HL-60 (cell line): ENCODE measurements at regions not wholly inside any gene's neighbourhood (a gene's known extent, or its start where the extent isn't known, plus 50 kb on each side); places are given as distances from the start of the nearest gene placed in this dataset.

ENCODE experiments used
- DNase-seq, 2 experiments: peaks; one replicate each; pipeline ENCODE4 v3.0.0-alpha.2; 2010 to 2020; ENCODE audit warnings: low read depth in 1 of 2, low spot score in 1 of 2
- H3K27ac ChIP-seq: fragments of 250-450 bp; sonication (Bioruptor Pico); replicated peaks from 2 replicates; pipeline ENCODE4 v1.5.1; 2020; ENCODE audit warnings: mild to moderate bottlenecking, moderate library complexity
- H3K27me3 ChIP-seq: fragments of 250-450 bp; sonication (Bioruptor Pico); 2 replicates; pipeline ENCODE4 v1.5.1; 2021; ENCODE audit warnings: mild to moderate bottlenecking, moderate library complexity; ENCODE audit not compliant: insufficient read depth, poor library complexity, severe bottlenecking
- H3K4me3 ChIP-seq: replicated peaks from 2 replicates; pipeline ENCODE4 v1.5.1; 2011; ENCODE audit warnings: mild to moderate bottlenecking, control low read depth, low read length; ENCODE audit not compliant: insufficient read depth
- GABPA ChIP-seq: IDR thresholded peaks from 2 replicates; pipeline ENCODE4 v1.6.1; 2012; ENCODE audit warnings: low read depth
- POLR2AphosphoS5 ChIP-seq: IDR thresholded peaks from 2 replicates; pipeline ENCODE4 v1.6.1; 2012; ENCODE audit warnings: low read depth
- SPI1 ChIP-seq: IDR thresholded peaks from 2 replicates; pipeline ENCODE4 v1.6.1; 2012; ENCODE audit warnings: low read depth, mild to moderate bottlenecking, borderline replicate concordance
- TF ChIP-seq, protein P1 (sequence below): IDR thresholded peaks from 2 replicates; pipeline ENCODE4 v1.6.1; 2012; ENCODE audit warnings: low read depth; ENCODE audit not compliant: insufficient replicate concordance
- TF ChIP-seq, protein P2 (sequence below): IDR thresholded peaks from one replicate; pipeline ENCODE4 v1.5.1; 2011; ENCODE audit warnings: low read length, control low read depth, inconsistent platforms; ENCODE audit not compliant: insufficient read depth

DNA sequence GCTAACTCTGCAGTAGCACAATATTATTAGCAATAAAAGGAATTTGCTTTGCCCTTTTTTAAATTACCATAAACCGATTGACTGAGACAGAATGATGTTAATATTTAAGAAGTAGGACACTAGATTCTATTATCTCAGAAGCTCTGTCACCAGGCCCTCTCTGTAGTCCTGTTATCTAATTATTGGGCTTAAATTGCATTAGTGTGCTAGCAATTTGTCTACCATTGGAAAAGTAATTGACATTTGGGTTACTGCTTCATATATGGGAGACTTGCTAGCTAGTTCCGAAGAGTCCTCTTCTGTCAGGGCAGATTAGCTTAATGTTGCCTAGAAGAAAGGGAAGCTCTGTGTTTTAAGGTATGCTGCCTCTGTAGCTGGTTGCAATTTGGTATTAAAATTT, 1107.3 kb upstream of the EEF2KMT start:
- Histone ChIP-seq H3K4me3 (no peak overlapping the region), H3K27me3 (no peaks in the 10 kb centered on the region), H3K27ac (no peak overlapping the region)
- no peak for TF ChIP-seq POLR2AphosphoS5
- TF ChIP-seq SPI1, result no peak
- TF ChIP-seq, protein P1, sequence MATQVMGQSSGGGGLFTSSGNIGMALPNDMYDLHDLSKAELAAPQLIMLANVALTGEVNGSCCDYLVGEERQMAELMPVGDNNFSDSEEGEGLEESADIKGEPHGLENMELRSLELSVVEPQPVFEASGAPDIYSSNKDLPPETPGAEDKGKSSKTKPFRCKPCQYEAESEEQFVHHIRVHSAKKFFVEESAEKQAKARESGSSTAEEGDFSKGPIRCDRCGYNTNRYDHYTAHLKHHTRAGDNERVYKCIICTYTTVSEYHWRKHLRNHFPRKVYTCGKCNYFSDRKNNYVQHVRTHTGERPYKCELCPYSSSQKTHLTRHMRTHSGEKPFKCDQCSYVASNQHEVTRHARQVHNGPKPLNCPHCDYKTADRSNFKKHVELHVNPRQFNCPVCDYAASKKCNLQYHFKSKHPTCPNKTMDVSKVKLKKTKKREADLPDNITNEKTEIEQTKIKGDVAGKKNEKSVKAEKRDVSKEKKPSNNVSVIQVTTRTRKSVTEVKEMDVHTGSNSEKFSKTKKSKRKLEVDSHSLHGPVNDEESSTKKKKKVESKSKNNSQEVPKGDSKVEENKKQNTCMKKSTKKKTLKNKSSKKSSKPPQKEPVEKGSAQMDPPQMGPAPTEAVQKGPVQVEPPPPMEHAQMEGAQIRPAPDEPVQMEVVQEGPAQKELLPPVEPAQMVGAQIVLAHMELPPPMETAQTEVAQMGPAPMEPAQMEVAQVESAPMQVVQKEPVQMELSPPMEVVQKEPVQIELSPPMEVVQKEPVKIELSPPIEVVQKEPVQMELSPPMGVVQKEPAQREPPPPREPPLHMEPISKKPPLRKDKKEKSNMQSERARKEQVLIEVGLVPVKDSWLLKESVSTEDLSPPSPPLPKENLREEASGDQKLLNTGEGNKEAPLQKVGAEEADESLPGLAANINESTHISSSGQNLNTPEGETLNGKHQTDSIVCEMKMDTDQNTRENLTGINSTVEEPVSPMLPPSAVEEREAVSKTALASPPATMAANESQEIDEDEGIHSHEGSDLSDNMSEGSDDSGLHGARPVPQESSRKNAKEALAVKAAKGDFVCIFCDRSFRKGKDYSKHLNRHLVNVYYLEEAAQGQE, result no peak
- TF ChIP-seq, protein P2, sequence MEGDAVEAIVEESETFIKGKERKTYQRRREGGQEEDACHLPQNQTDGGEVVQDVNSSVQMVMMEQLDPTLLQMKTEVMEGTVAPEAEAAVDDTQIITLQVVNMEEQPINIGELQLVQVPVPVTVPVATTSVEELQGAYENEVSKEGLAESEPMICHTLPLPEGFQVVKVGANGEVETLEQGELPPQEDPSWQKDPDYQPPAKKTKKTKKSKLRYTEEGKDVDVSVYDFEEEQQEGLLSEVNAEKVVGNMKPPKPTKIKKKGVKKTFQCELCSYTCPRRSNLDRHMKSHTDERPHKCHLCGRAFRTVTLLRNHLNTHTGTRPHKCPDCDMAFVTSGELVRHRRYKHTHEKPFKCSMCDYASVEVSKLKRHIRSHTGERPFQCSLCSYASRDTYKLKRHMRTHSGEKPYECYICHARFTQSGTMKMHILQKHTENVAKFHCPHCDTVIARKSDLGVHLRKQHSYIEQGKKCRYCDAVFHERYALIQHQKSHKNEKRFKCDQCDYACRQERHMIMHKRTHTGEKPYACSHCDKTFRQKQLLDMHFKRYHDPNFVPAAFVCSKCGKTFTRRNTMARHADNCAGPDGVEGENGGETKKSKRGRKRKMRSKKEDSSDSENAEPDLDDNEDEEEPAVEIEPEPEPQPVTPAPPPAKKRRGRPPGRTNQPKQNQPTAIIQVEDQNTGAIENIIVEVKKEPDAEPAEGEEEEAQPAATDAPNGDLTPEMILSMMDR, result no peak
- no peak for TF ChIP-seq GABPA
- DNase-seq, result no peak

DNA sequence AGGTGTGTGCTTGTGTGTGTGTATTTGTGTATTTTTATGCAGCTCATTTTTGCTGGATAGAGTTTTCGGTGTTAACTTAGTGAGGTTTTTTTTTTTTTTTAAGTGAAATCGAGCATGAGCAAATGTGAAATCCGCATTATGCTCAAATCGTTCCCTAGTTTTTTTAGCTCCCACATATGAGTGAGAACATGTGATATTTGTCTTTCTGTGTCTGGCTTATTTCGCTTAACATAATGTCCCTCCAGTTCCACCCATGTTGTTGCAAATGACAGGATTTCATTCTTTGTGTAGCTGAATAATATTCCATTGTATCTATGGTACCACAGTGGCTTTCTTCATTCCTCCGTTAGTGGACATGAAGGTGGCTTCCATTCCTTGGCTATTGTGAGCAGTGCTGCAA, 1103.3 kb upstream of the EEF2KMT start:
- no peak for DNase-seq

DNA sequence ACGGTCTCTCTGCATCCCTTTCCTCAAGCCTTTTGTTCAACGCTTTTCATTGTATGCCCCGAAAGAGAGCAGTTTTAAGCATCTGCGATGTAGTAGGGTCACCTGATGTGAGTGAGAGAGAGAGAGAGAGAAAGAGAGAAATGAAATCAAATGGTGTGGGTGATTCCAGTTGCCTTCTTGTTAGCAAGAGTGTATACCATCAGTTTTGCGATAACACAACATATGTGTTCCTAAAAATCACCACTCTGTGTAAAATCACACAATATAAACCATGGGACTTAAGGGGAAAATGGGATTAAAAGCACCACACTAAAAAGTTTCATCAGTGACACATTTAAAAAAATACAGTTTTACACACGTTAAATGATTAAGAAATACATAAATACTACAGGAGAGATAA, 1102.7 kb upstream of the EEF2KMT start:
- no peak for DNase-seq
- TF ChIP-seq GABPA, result no peak
- TF ChIP-seq, protein P1, result no peak
- no peak for TF ChIP-seq POLR2AphosphoS5
- no peak for TF ChIP-seq SPI1
- TF ChIP-seq, protein P2, result no peak
- Histone ChIP-seq H3K27ac (no peak overlapping the region), H3K27me3 (no peaks in the 10 kb centered on the region), H3K4me3 (no peak overlapping the region)

More for the DNA sequence above, 1103.3 kb upstream of the EEF2KMT start:
- Histone ChIP-seq H3K27me3 (no peaks in the 10 kb centered on the region), H3K27ac (no peak overlapping the region), H3K4me3 (no peak overlapping the region)
- TF ChIP-seq POLR2AphosphoS5 (no peak), GABPA (no peak), SPI1 (no peak)
- TF ChIP-seq, protein P1, result no peak
- TF ChIP-seq, protein P2, result no peak
